GM18951 (cell line): ENCODE measurements at regions not wholly inside any gene's neighbourhood (a gene's known extent, or its start where the extent isn't known, plus 50 kb on each side); places are given as distances from the start of the nearest gene placed in this dataset.

Experiments
- POLR2A ChIP-seq: IDR thresholded peaks from 4 replicates; pipeline ENCODE4 v1.6.1; 2011; ENCODE audit warnings: mild to moderate bottlenecking; ENCODE audit not compliant: insufficient read length, insufficient read depth; ENCODE audit errors: extremely low read depth
- in situ Hi-C: fragments of 300-500 bp; cut with MboI; formaldehyde crosslinking; loops from one replicate; pipeline ENCODE4 v1.12.0; 2022; ENCODE audit warnings: low sequenced_read_pairs, mixed read lengths, inconsistent platforms; ENCODE audit not compliant: unreplicated experiment

GRCh38 chr1:87830432-87830978, 501.8 kb downstream of the LMO4 start:
- in situ Hi-C loops = no loop called here
- TF ChIP-seq POLR2A = no peak

- TF ChIP-seq POLR2A = no peak
- in situ Hi-C loops = no loop called here
These were observed 504.5 kb downstream of the LMO4 start for GRCh38 chr1:87833166-87833565.

- TF ChIP-seq POLR2A = no peak
- in situ Hi-C loops = no loop called here
These were observed 505.5 kb downstream of the LMO4 start for GRCh38 chr1:87834151-87834550.

- TF ChIP-seq POLR2A = no peak
- in situ Hi-C loops = no loop called here
These were observed 506.3 kb downstream of the LMO4 start for GRCh38 chr1:87834941-87835340.

GRCh38 chr1:87840767-87841166, 512.1 kb downstream of the LMO4 start:
- in situ Hi-C loops = no loop called here
- no peak for TF ChIP-seq POLR2A

GRCh38 chr1:87841332-87841731, 512.7 kb downstream of the LMO4 start:
- TF ChIP-seq POLR2A = no peak
- in situ Hi-C loops = no loop called here

GRCh38 chr1:87842156-87842555, 513.5 kb downstream of the LMO4 start:
- TF ChIP-seq POLR2A = no peak
- in situ Hi-C loops = no loop called here

GRCh38 chr1:87844251-87844650, 515.6 kb downstream of the LMO4 start:
- in situ Hi-C loops = no loop called here

GRCh38 chr1:87851490-87851889, 522.8 kb downstream of the LMO4 start:
- in situ Hi-C loops = no loop called here
- no peak for TF ChIP-seq POLR2A

More at GRCh38 chr1:87844251-87844650, 515.6 kb downstream of the LMO4 start:
- no peak for TF ChIP-seq POLR2A

- in situ Hi-C loops = no loop called here
- no peak for TF ChIP-seq POLR2A
These were observed 523.9 kb downstream of the LMO4 start for GRCh38 chr1:87852410-87853161.

- in situ Hi-C loops = no loop called here
- no peak for TF ChIP-seq POLR2A
These were observed 525.1 kb downstream of the LMO4 start for GRCh38 chr1:87853576-87854351.

GRCh38 chr1:87863317-87863716, 534.6 kb downstream of the LMO4 start:
- TF ChIP-seq POLR2A = no peak
- in situ Hi-C loops = no loop called here

- in situ Hi-C loops = no loop called here
- TF ChIP-seq POLR2A = no peak
These were observed 536.0 kb downstream of the LMO4 start for GRCh38 chr1:87864676-87865075.

- TF ChIP-seq POLR2A = no peak
- in situ Hi-C loops = no loop called here
These were observed 537.7 kb downstream of the LMO4 start for GRCh38 chr1:87866416-87866815.
